GM12878 (cell line): ENCODE measurements at regions not wholly inside any gene's neighbourhood (a gene's known extent, or its start where the extent isn't known, plus 50 kb on each side); places are given as distances from the start of the nearest gene placed in this dataset.

Experiments used
- CBFB ChIP-seq: IDR thresholded peaks from 2 replicates; pipeline ENCODE4 v1.6.1; 2016; ENCODE audit warnings: antibody characterized with exemption, low read depth
- ESRRA ChIP-seq: IDR thresholded peaks from 2 replicates; pipeline ENCODE4 v1.6.1; 2012; ENCODE audit warnings: mild to moderate bottlenecking, low read length, improper control_type of control experiment
- MEF2A ChIP-seq: IDR thresholded peaks from 2 replicates; pipeline ENCODE4 v1.6.1; 2011; ENCODE audit warnings: low read depth, mild to moderate bottlenecking, low read length, moderate library complexity; ENCODE audit not compliant: insufficient read depth
- RAD21 ChIP-seq: IDR thresholded peaks from 2 replicates; pipeline ENCODE4 v1.6.1; 2011; ENCODE audit warnings: mild to moderate bottlenecking, low read depth, low read length, moderate library complexity; ENCODE audit not compliant: insufficient read depth
- SRF ChIP-seq, 2 experiments: IDR thresholded peaks; 2 replicates each; pipeline ENCODE4 v1.6.1; 2011; ENCODE audit warnings: low read depth in 2 of 2, low read length in 2 of 2, mild to moderate bottlenecking in 1 of 2, moderate library complexity in 1 of 2
- SUPT20H ChIP-seq: IDR thresholded peaks from 2 replicates; pipeline ENCODE4 v1.6.1; 2011; ENCODE audit warnings: low read depth, mild to moderate bottlenecking, low read length, moderate library complexity, borderline replicate concordance; ENCODE audit not compliant: control insufficient read depth
- YY1 ChIP-seq: IDR thresholded peaks from 2 replicates; pipeline ENCODE4 v1.6.1; 2011; ENCODE audit warnings: low read depth, mild to moderate bottlenecking, low read length
- TF ChIP-seq, protein P1 (sequence below): fragments of 450-650 bp; IDR thresholded peaks from 2 replicates; pipeline ENCODE4 v1.6.1; 2016; ENCODE audit warnings: mild to moderate bottlenecking
- TF ChIP-seq, protein P2 (sequence below): fragments of 450-650 bp; IDR thresholded peaks from 2 replicates; pipeline ENCODE4 v1.6.1; 2017; ENCODE audit warnings: borderline replicate concordance

DNA sequence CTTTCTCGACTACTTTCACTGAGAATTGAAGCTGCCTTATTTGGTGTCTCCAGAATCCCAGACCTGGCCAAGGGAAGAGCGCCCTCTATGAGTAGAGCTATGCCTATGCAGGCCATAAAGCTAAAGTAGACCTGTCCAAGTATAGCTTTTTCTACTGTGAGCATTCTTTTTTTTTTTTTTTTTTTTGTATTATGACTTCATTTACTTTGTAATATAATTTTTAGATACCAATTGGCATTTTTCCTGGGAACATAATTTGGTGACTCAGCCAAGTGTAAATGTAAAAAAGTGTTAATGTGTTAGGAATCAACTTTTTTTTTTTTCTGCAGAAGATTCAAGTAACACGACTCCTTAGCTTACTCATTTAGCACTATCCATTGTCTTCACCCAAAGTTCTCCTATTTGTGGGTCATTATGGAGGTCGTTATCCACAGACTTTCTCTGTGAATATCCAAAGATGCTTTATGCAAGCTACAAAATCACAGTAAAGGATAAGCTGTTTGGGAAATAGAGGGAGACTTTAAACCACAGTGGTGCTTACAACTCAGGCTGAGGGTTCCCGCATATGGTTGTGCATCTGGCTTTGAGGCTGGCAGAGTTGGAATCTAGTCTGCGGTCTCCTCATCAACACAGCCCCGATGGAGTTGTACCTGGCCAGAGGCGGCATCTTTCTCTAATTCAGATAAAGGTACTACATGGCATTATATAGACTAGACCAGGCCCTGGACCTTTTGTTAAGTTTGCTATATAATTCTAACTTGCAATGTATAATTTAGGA, 1040.2 kb upstream of the SORCS1 start (continued):
- TF ChIP-seq, protein P1, sequence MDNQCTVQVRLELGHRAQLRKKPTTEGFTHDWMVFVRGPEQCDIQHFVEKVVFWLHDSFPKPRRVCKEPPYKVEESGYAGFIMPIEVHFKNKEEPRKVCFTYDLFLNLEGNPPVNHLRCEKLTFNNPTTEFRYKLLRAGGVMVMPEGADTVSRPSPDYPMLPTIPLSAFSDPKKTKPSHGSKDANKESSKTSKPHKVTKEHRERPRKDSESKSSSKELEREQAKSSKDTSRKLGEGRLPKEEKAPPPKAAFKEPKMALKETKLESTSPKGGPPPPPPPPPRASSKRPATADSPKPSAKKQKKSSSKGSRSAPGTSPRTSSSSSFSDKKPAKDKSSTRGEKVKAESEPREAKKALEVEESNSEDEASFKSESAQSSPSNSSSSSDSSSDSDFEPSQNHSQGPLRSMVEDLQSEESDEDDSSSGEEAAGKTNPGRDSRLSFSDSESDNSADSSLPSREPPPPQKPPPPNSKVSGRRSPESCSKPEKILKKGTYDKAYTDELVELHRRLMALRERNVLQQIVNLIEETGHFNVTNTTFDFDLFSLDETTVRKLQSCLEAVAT: no peak
- TF ChIP-seq ESRRA: 0 out of 2 replicates have a peak, but pooled peaks have one; percentile 28
- no peak for TF ChIP-seq MEF2A
- TF ChIP-seq, protein P2, sequence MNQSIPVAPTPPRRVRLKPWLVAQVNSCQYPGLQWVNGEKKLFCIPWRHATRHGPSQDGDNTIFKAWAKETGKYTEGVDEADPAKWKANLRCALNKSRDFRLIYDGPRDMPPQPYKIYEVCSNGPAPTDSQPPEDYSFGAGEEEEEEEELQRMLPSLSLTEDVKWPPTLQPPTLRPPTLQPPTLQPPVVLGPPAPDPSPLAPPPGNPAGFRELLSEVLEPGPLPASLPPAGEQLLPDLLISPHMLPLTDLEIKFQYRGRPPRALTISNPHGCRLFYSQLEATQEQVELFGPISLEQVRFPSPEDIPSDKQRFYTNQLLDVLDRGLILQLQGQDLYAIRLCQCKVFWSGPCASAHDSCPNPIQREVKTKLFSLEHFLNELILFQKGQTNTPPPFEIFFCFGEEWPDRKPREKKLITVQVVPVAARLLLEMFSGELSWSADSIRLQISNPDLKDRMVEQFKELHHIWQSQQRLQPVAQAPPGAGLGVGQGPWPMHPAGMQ: no peak
- TF ChIP-seq SUPT20H: no peak
- TF ChIP-seq RAD21: peak; percentile 90
- TF ChIP-seq CBFB: no peak
- TF ChIP-seq YY1: peak; percentile 55; the same call in 1 of the 2 replicates
- TF ChIP-seq SRF (IDR thresholded peaks at IDR 0.05; ENCODE audit: low read depth in 2 of 2, low read length in 2 of 2): peak in 1 of 2 experiments; percentile 91; a peak in 2 of 4 replicates
